ENCODE measurements at regions not wholly inside any gene's neighbourhood (a gene's known extent, or its start where the extent isn't known, plus 50 kb on each side); places are given as distances from the start of the nearest gene placed in this dataset.
"Not testable (repeated sequence)": the region's sequence is repeated elsewhere in the genome, so short reads cannot be mapped to it uniquely, and the experiment has no call there.

- Histone ChIP-seq H3K56ac (ENCODE audit: insufficient read length, low read depth, low read length) (no peak overlapping the region), H3K9me3 (ENCODE audit: control insufficient read depth, low read depth, low read length) (no peaks in the 10 kb centered on the region), H2AK5ac (ENCODE audit: insufficient read length, low read length) (no peak overlapping the region), H3T11ph (ENCODE audit: low read length) (no peak overlapping the region), H3K4ac (ENCODE audit: low read depth, low read length) (no peak overlapping the region), H4K91ac (ENCODE audit: insufficient read length, low read depth, low read length) (no peak overlapping the region), H3K79me2 (ENCODE audit: insufficient read depth, low read length) (no peaks in the 10 kb centered on the region), H4K20me1 (ENCODE audit: control insufficient read depth, insufficient read depth, insufficient read length) (no peaks in the 10 kb centered on the region), H2AFZ (ENCODE audit: low read length) (no peak overlapping the region), H3K23me2 (ENCODE audit: insufficient read length, low read depth, low read length, poor library complexity, severe bottlenecking) (no peaks in the 10 kb centered on the region), H2BK12ac (ENCODE audit: insufficient read length, low read depth, low read length) (no peak overlapping the region), H3K23ac (ENCODE audit: insufficient read length, low read depth, low read length) (no peak overlapping the region), H3K9ac (ENCODE audit: extremely low read depth, insufficient read length, low read length) (no peak overlapping the region), H3K27ac (ENCODE audit: insufficient read length, low read depth, low read length) (no peak overlapping the region), H3K27me3 (ENCODE audit: insufficient read depth, low read length) (no peaks in the 10 kb centered on the region), H4K8ac (replicated peaks; ENCODE audit: insufficient read length, low read depth, low read length) (no peak overlapping the region), H3K14ac (ENCODE audit: insufficient read depth, low read length) (no peak overlapping the region), H3K18ac (ENCODE audit: insufficient read length, low read depth, low read length) (no peak overlapping the region), H2BK5ac (ENCODE audit: insufficient read length, low read length) (no peak overlapping the region), H2BK15ac (ENCODE audit: low read depth, low read length) (no peak overlapping the region), H3K4me1 (ENCODE audit: insufficient read depth, low read length) (no peaks in the 10 kb centered on the region), H3K4me2 (ENCODE audit: insufficient read depth, insufficient read length, low read length) (no peak overlapping the region), H3K79me1 (ENCODE audit: insufficient read depth, low read depth, low read length, poor library complexity, severe bottlenecking) (no peaks in the 10 kb centered on the region), H4K5ac (ENCODE audit: insufficient read length, low read depth, low read length) (no peak overlapping the region), H2BK20ac (ENCODE audit: low read depth, low read length, poor library complexity, severe bottlenecking) (no peak overlapping the region), H2BK120ac (ENCODE audit: low read depth, low read length, poor library complexity, severe bottlenecking) (no peak overlapping the region)
- Mint-ChIP-seq H3K36me3 (ENCODE audit: insufficient read depth in 1 of 3, low read depth in 3 of 3) (no peaks in the 10 kb centered on the region), H3K27ac (no peak overlapping the region), H3K9me3 (peaks cover 14 to 21% of the 10 kb centered on the region in 2 experiments; a peak in 4 of 5 replicates), H3K27me3 (ENCODE audit: low read depth) (peaks cover 15% of the 10 kb centered on the region), H3K4me1 (no peaks in the 10 kb centered on the region), H3K4me3 (no peak overlapping the region)
- WGBS (ENCODE audit: extremely low coverage, insufficient read length, low lambda C conversion rate), result no CpG with 5 or more reads among the region's 1 CpG
- DNase-seq, result no peak
- TF ChIP-seq CTCF (conservative IDR thresholded peaks at IDR 0.05), result no peak
Measured at GRCh38 chr3:139151530-139151929, 106.8 kb upstream of the PRR23C start.

DNA sequence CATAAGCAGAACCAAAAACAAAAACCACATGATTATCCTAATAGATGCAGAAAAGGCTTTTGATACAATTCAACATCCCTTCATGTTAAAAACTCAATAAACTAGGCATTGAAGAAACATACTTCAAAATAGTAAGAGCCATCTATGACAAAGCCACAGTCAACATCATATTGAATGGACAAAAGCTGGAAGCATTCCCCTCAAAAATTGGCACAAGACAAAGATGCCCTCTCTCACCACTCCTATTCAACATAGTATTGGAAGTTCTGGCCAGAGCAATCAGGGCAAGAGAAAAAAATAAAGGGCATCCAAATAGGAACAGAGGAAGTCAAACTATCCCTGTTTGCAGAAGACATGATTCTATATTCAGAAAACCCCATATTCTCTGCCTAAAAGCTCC lies 108.7 kb upstream of the PRR23C start:
- not testable (repeated sequence) for H3K36me3 Mint-ChIP-seq (ENCODE audit: insufficient read depth in 1 of 3, low read depth in 3 of 3); H3K14ac ChIP-seq (ENCODE audit: insufficient read depth, low read length); H2AK5ac ChIP-seq (ENCODE audit: insufficient read length, low read length); H2BK5ac ChIP-seq (ENCODE audit: insufficient read length, low read length); H4K5ac ChIP-seq (ENCODE audit: insufficient read length, low read depth, low read length); H3K4ac ChIP-seq (ENCODE audit: low read depth, low read length); H3K56ac ChIP-seq (ENCODE audit: insufficient read length, low read depth, low read length); H3K23ac ChIP-seq (ENCODE audit: insufficient read length, low read depth, low read length); H2BK12ac ChIP-seq (ENCODE audit: insufficient read length, low read depth, low read length); H3K18ac ChIP-seq (ENCODE audit: insufficient read length, low read depth, low read length); H3K9me3 ChIP-seq (ENCODE audit: control insufficient read depth, low read depth, low read length); H2BK120ac ChIP-seq (ENCODE audit: low read depth, low read length, poor library complexity, severe bottlenecking); H2BK15ac ChIP-seq (ENCODE audit: low read depth, low read length); H2BK20ac ChIP-seq (ENCODE audit: low read depth, low read length, poor library complexity, severe bottlenecking); H3T11ph ChIP-seq (ENCODE audit: low read length); DNase-seq; H4K91ac ChIP-seq (ENCODE audit: insufficient read length, low read depth, low read length); H4K8ac ChIP-seq (replicated peaks; ENCODE audit: insufficient read length, low read depth, low read length); H3K27ac Mint-ChIP-seq; H3K27ac ChIP-seq (ENCODE audit: insufficient read length, low read depth, low read length); H3K4me1 ChIP-seq (ENCODE audit: insufficient read depth, low read length); H3K4me2 ChIP-seq (ENCODE audit: insufficient read depth, insufficient read length, low read length); H3K79me1 ChIP-seq (ENCODE audit: insufficient read depth, low read depth, low read length, poor library complexity, severe bottlenecking); H3K27me3 ChIP-seq (ENCODE audit: insufficient read depth, low read length); H4K20me1 ChIP-seq (ENCODE audit: control insufficient read depth, insufficient read depth, insufficient read length); H3K23me2 ChIP-seq (ENCODE audit: insufficient read length, low read depth, low read length, poor library complexity, severe bottlenecking); H2AFZ ChIP-seq (ENCODE audit: low read length); H3K9ac ChIP-seq (ENCODE audit: extremely low read depth, insufficient read length, low read length); H3K4me3 Mint-ChIP-seq; H3K79me2 ChIP-seq (ENCODE audit: insufficient read depth, low read length)
- Mint-ChIP-seq H3K4me1 (peaks cover 9 to 10% of the 10 kb centered on the region in 2 experiments), H3K27me3 (ENCODE audit: low read depth) (peaks cover 15% of the 10 kb centered on the region), H3K9me3 (peaks cover 10 to 14% of the 10 kb centered on the region in 2 experiments; a peak in 3 of 5 replicates)
